ENCODE measurements at regions not wholly inside any gene's neighbourhood (a gene's known extent, or its start where the extent isn't known, plus 50 kb on each side); places are given as distances from the start of the nearest gene placed in this dataset.

GRCh38 chr4:111793433-111794091, 351.7 kb upstream of the FAM241A start:
- H3K9me3 Mint-ChIP-seq (ENCODE audit: low read depth): no peaks in the 10 kb centered on the region
- no peak for TF ChIP-seq CTCF (IDR thresholded peaks at IDR 0.05)
- no peak overlapping the region for H3K27ac Mint-ChIP-seq (ENCODE audit: unreplicated experiment)
- no peaks in the 10 kb centered on the region for H3K36me3 Mint-ChIP-seq (ENCODE audit: low read depth)
- no peak overlapping the region for H3K4me3 Mint-ChIP-seq (ENCODE audit: unreplicated experiment)
- no peak for DNase-seq (ENCODE audit: low spot score)
- no peaks in the 10 kb centered on the region for H3K4me1 Mint-ChIP-seq (ENCODE audit: low read depth)
- H3K27me3 Mint-ChIP-seq (ENCODE audit: low read depth): peaks cover 17% of the 10 kb centered on the region

- DNase-seq (ENCODE audit: low spot score): no peak
- no peaks in the 10 kb centered on the region for H3K36me3 Mint-ChIP-seq (ENCODE audit: low read depth)
- no peak overlapping the region for H3K27ac Mint-ChIP-seq (ENCODE audit: unreplicated experiment)
- peaks cover 9% of the 10 kb centered on the region for H3K27me3 Mint-ChIP-seq (ENCODE audit: low read depth)
- H3K4me3 Mint-ChIP-seq (ENCODE audit: unreplicated experiment): no peak overlapping the region
- no peak for TF ChIP-seq CTCF (IDR thresholded peaks at IDR 0.05)
- H3K9me3 Mint-ChIP-seq (ENCODE audit: low read depth): no peaks in the 10 kb centered on the region
- H3K4me1 Mint-ChIP-seq (ENCODE audit: low read depth): no peaks in the 10 kb centered on the region
Observed at GRCh38 chr4:111797455-111798163, 347.6 kb upstream of the FAM241A start.

GRCh38 chr4:111798840-111799239, 346.4 kb upstream of the FAM241A start:
- peaks cover 9% of the 10 kb centered on the region for H3K27me3 Mint-ChIP-seq (ENCODE audit: low read depth)

GRCh38 chr4:111800551-111800950, 344.7 kb upstream of the FAM241A start:
- DNase-seq (ENCODE audit: low spot score): no peak
- Mint-ChIP-seq H3K4me1 (ENCODE audit: low read depth) (no peaks in the 10 kb centered on the region), H3K9me3 (ENCODE audit: low read depth) (no peaks in the 10 kb centered on the region), H3K27me3 (ENCODE audit: low read depth) (peaks cover 13% of the 10 kb centered on the region), H3K4me3 (ENCODE audit: unreplicated experiment) (no peak overlapping the region), H3K36me3 (ENCODE audit: low read depth) (no peaks in the 10 kb centered on the region), H3K27ac (ENCODE audit: unreplicated experiment) (no peak overlapping the region)
- no peak for TF ChIP-seq CTCF (IDR thresholded peaks at IDR 0.05)

More at GRCh38 chr4:111798840-111799239, 346.4 kb upstream of the FAM241A start:
- H3K9me3 Mint-ChIP-seq (ENCODE audit: low read depth): no peaks in the 10 kb centered on the region
- no peaks in the 10 kb centered on the region for H3K4me1 Mint-ChIP-seq (ENCODE audit: low read depth)
- H3K4me3 Mint-ChIP-seq (ENCODE audit: unreplicated experiment): no peak overlapping the region
- DNase-seq (ENCODE audit: low spot score): no peak
- H3K36me3 Mint-ChIP-seq (ENCODE audit: low read depth): no peaks in the 10 kb centered on the region
- TF ChIP-seq CTCF (IDR thresholded peaks at IDR 0.05): peak; percentile 64
- H3K27ac Mint-ChIP-seq (ENCODE audit: unreplicated experiment): no peak overlapping the region

- H3K36me3 Mint-ChIP-seq (ENCODE audit: low read depth): no peaks in the 10 kb centered on the region
- no peak for DNase-seq (ENCODE audit: low spot score)
- H3K9me3 Mint-ChIP-seq (ENCODE audit: low read depth): no peaks in the 10 kb centered on the region
- no peaks in the 10 kb centered on the region for H3K4me1 Mint-ChIP-seq (ENCODE audit: low read depth)
- no peak overlapping the region for H3K27ac Mint-ChIP-seq (ENCODE audit: unreplicated experiment)
- H3K4me3 Mint-ChIP-seq (ENCODE audit: unreplicated experiment): no peak overlapping the region
- peaks cover 13% of the 10 kb centered on the region for H3K27me3 Mint-ChIP-seq (ENCODE audit: low read depth)
- no peak for TF ChIP-seq CTCF (IDR thresholded peaks at IDR 0.05)
Observed at GRCh38 chr4:111802191-111802590, 343.1 kb upstream of the FAM241A start.
